Forelimb muscle (tissue), 1 donor: ENCODE measurements at regions not wholly inside any gene's neighbourhood (a gene's known extent, or its start where the extent isn't known, plus 50 kb on each side); places are given as distances from the start of the nearest gene placed in this dataset.
"Not testable (repeated sequence)": the region's sequence is repeated elsewhere in the genome, so short reads cannot be mapped to it uniquely, and the experiment has no call there.

Source experiments
- DNase-seq: peaks from one replicate; pipeline ENCODE4 v3.0.0-alpha.2; 2013; ENCODE audit warnings: low read depth

DNA sequence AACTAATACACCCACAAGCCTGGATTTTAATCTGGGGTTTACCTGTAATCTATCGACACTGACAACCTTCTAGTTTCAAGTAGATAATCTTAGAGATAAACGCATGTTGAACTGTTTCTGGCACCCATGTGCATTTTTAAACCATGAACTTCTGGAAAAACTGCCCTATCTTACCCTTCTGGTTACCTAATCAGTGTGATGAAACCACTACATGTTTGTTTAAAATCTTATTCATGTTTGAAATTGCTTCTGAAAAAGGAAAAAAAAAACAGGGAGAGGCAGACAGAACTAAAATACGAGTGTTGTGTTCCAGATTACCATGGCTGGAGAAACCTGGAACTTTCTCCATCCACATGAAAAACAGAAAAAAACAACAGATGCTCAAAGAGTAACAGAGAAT, 139.3 kb downstream of the MID1IP1 start:
- DNase-seq, result no peak

DNA sequence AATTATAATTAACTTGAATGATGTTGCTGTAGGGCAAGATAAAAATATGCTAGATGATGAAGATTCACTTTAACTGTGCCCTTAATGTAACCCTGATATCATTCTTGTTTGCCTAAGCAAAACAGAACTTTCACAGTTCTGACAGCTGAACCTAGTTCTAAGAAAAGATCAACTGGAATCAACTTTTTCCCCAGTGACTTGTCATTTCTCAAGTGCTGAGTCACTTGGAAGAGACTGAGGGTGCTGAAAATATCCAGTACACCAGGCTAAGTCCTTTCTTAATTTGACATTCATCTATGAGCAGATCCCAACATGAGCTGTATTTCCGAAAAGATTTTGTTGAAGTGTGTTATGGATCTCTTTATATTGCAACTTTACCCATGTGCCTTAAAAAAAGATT, 140.4 kb downstream of the MID1IP1 start:
- DNase-seq, result no peak

DNA sequence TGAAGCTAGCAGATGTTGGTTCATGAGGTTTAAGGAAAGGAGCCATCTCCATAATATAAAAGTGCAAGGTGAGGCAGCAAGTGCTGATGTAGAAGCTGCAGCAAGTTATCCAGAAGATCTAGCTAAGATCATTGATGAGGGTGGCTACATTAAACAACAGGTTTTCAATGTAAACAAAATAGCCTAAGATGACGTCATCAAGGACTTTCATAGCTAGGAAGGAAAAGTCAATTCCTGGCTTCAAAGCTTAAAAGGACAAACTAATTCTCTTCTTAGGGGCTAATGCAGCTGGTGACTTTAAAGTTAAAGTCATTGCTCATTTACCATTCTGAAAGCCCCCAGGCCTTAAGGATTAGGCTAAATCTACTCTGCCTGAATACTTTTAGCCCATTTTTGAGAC, 141.9 kb downstream of the MID1IP1 start:
- DNase-seq, result no peak

DNA sequence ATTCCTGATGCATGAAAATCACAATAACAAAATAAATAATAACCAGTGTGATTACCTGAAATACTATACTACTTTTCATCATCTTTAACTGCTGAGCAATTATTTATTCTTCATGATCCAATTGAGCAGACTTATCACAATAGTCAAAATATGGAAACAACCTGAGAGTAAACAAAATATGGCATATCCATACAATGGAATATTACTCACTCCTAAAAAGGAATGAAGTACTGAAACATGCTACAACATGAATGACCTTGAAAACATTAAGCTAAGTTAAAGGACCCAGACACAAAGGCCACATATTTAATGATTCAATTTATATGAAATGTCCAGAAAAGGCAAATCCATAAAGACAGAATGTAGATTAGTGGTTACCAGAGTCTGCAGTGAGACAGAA, 146.8 kb downstream of the MID1IP1 start:
- no peak for DNase-seq

DNA sequence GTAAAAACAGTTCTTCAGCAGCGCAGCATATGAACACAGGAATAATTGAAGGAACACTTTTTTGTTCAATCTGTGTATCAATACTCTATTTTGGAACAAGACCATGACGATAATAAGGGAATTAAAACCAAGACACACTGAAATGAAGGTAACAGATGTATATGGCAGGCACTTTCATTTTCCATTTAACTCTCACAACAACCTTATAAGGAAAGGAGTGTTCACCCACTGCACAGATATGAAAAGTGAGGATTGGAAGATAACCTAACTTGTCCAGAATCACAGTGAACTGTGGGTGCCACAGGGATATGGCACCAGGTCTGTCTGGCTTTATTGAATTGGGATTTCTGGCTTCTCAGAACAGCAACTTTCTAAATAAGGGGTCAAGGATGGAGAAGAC, 153.3 kb downstream of the MID1IP1 start:
- no peak for DNase-seq

DNA sequence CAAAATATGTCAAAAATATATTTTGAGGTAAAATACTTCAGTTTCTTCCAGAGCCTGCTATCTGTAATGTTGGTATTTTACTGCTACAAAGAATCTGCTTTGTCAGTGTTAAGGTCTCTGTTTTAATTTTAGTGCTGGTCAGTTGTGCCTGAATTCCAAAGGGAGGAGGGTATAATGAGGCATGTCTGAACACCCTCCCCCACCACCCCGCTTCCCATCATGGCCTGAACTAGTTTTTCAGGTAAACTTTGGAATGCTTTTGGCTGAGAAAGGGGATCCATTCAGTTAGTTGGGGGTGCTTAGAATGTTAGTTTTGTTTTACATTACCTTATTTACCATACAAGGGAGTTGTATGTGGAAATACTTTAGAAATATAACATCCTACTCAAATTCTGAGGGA, 158.5 kb downstream of the MID1IP1 start:
- no peak for DNase-seq

DNA sequence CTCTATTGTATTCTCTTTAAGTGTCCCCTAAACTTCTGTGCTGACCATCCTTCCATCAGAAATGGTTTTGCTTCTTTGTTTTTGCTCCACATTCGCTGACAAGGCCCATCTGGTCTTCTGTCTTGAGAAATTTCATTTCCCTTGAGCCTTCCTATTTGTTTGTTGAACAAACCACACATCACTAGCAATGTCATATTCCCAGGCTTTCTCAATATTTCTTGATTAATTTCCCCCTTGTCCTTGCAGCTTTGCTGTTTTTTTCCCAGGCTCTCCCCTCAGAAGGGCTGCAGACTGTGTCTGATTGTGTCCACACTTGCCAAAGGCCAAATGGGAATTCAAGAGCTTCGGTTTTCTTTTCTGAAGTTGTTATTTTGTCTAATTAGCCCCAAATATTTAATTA, 158.9 kb downstream of the MID1IP1 start:
- no peak for DNase-seq

DNA sequence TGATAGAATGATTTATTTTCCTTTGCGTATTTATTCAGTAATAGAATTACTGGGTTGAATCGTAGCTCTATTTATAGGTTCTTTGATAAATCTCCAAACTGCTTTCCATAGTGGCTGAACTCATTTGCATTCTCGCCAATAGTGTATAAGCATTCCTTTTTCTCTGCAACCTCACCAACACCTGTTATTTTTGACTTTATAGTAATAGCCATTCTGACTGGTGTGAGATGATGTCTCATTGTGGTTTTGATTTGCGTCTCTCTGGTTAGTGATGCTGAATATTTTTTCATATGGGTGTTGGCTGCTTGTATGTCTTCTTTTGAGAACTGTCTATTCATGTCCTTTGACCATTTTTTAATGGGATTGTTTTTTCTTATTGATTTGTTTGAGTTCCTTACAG, 160.7 kb downstream of the MID1IP1 start:
- no peak for DNase-seq

DNA sequence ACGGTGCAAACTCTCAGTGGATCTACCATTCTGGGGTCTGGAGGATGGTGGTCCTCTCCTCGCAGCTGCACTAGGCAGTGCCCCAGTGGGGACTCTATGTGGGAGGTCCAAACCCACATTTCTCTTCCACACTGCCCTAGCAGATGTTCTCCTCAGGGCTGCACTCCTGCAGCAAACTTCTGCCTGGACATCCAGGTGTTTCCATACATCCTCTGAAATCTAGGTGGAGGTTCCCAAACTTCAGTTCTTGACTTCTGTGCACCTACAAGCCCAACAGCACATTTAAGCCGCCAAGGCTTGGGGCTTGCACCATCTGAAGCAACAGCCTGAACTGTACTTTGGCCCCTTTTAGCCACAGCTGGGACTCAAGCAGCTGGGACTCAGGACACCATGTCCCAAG, 162.0 kb downstream of the MID1IP1 start:
- DNase-seq, result not testable (repeated sequence)

DNA sequence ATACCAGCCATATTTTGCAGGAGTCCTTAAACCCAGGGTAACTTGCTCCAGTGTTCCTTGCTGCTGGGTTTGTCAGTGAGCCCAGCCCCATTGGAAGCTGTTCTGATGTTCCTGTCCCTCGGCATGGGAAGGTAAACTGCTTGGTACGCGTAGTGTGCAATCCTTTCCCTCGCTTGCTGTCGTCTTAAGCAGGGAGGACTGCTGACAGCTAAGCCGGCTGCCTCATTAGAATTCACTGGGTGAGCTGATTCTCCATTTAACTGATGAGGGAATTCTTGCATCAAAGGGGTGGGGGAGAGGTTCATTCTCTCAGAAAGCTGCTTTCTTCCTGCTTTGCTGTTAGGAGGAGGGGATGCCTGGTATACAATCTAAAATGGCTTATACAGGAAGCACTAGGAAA, 164.6 kb downstream of the MID1IP1 start:
- DNase-seq, result no peak

DNA sequence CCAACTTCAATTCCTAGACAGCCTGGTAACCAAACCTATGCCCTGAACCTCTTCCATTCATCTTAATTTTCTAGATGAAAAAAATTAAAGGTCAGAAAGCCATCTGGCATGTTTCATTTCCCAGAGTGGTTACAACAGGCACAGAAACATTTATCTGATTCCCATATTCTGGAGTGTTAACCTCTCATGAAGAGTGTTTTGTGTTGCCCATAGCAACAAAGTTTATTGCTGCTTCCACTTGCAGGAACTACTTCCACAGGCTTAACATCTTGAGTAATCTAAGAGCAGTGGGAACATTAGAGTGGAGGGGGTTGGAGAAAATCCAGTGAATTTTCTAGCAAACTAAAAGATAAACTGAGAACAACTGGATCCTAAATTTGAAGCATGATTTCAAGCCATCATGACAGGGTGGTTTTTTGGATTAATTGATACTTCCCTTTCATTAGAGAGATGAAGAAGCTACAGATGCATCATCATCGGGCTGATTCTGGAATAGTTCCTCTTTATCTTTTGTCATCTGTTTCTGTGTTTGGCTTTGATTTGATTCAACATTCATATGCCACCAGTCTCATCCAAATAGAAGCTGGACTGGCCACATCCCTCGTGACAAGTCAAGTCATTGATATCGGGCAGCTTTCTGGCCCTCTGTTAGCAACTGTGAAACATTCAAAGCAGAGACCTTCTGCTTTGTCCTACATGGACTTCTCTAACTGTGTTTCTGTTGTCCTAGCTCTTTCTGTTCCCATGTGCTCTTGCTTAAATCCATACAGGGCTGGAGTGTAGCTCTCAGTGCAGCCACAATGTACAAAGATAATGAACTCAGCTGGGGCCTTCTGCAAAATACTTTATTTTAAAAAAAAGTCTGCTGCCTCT, 167.3 kb downstream of the MID1IP1 start:
- DNase-seq, result no peak

DNA sequence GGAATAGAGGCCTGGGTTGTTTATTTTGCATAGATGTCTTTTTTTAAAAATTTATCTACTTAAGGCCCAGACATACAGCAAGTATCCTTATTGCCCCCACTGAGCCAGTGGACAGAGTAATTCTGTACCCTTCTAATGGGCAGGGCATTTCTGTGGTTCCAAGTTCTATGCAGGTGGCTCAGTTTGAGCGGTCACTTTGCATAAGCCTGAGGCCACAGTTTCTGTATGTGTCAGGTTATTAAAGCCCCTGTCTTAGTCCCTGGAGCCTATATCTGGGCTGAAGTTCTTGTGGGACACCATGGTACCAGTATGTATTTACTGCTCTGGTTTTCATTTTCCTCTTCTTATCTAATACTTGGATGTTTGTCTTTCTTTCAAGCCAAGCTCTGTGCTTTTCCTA, 168.8 kb downstream of the MID1IP1 start:
- no peak for DNase-seq

DNA sequence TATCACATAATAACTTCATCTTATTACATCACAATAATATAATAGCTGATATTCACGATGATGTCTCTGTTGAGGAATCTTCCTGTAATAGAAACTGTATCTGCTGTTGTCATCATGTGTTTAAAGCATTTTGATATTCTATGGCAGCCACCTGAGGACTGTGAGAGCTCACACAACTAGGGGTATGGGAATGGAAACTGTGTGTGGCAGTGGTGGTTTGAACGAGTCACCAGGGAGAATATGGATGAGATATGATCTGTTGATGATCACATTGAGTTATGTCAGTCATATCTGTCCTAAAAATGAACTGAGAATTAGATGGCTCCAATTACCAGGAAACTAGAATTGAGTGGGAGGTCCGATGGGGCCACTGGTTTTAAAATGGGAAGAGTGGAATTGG, 169.6 kb downstream of the MID1IP1 start:
- no peak for DNase-seq

DNA sequence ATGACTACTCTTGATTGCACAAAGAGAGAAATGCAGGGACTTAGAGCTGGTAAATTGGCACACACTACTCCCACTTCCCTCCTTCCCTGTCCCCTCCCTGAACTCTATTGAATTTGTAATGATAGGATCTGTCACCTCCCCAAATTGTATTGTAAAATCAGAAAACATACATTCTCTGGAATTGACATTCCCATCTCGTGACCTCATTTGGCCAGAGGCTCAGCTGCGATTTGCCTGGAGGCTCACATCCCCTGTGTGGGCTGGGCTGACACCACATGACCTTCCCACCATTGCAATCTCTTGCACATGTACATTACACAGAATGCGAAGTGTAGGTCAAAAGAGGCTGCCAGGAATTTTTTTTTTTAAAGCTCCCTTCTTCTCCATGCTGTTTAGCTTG, 172.1 kb downstream of the MID1IP1 start:
- no peak for DNase-seq

DNA sequence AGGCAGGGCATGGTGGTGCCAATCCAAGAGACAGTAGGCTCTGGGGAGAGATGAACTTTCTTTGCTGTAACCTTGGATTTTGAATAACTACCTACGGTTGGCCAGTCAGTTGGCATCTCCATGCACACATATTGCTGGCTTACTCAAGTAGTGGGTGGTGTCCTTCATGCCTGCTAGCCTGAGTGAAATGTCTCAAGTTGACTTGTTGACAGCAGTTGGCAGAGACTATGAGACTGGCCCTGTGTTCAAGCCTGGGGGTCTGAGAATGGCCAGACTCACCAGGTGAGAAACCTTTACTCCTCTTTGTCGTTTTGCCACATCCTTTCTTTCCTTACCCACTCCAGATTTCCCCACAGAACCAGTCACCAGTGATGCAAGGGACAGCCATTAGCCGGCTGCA, 173.3 kb downstream of the MID1IP1 start:
- DNase-seq, result no peak

DNA sequence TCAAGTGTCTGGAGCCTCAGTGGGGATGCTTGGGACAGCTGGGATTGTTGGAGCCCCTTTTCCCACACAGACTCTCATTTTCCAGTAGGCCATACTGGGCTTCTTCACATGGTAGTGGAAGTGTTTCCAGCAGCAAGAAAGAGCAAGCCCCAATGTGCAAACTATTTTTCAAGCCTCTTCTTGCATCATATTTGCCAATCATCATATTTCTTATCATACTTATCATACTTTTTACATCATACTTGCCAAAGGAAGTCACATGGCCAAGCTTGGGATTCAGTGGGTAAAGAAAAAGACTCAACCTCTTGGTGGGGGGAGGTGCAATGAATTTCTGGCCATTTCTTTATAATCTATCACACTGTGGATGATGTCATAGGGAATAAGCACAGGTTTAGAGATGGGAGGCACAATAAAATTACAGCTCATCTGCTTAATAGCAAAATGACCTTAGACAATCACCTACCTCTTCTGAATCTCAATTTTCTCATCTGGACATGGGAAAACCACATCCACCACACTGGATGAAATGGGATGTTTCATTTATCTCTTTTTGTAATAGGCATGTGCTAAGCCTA, 174.2 kb downstream of the MID1IP1 start:
- no peak for DNase-seq

DNA sequence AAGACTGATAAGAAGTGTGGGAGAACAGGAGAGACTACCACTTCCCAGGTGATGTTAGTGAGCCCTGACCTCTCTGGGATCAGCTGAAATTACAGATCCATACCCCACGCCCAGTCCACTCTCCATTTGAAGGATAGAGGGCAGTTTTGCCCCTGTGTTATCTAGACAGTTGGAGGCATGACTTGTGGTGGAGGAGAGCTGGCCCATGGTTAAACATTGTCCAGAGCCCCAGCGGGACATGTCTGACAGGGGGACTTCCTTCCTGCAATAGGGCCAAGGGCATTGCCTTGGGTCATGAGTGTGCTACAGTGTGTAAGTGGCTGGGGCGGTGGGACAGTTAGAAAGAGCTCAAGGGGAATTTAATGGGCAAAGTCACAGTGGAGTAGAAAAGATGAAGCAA, 181.1 kb downstream of the MID1IP1 start:
- no peak for DNase-seq

DNA sequence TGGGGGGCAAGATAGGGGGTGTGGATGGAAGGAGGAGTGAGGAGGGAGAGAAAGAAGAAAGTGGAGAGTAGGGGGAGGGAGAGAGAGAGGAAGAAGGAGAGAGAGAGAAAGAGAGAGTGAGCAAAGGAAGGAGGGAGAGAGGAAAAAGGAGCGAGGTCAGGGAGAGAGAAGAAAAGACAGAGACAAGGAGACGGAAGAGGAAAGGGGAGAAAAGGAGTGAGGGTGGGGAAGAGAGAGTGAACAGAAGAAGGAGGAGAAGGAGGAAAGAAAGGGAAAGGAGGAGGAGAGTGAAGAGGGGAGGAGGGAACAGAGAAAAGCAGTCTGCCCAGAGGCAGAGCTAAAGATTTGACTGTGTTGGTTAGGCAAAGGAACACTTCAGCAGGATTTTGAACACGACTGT, 181.6 kb downstream of the MID1IP1 start:
- no peak for DNase-seq

DNA sequence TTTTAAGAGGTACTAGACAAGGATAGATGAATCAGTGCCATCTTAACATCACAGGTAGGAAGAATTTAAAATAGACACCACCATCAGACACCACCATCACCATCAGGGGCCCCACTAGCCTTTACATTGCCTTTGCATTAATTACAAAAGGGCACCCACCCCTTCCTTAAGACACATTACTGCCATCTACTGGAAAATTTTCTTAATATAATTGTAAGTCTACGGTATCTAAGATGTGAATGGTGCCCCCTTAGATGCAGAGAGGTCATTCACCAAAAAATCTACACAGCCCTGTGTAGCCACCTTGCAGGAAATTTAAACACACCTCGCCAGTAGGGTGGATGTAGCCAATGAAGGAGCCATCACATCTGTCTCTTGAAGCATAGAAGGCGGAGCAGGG, 184.1 kb downstream of the MID1IP1 start:
- no peak for DNase-seq

DNA sequence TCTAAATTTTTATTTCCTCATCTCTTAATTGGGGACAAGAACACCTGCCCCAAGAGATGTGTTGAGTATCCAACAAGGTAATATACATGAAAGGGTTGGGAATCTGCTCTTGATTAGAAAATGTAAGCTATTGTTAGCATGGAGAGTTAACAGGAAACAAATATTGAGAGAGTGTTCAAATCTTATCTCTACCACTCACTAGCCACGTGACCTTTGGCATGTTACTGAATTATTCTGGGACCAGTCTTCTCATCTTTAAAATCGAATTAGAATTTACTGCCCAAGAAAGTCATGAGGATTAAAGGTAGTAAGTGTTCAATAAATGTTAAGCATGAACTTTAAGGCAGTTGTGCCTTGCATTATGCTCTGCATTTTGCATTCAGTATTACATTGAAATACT, 184.7 kb downstream of the MID1IP1 start:
- no peak for DNase-seq

DNA sequence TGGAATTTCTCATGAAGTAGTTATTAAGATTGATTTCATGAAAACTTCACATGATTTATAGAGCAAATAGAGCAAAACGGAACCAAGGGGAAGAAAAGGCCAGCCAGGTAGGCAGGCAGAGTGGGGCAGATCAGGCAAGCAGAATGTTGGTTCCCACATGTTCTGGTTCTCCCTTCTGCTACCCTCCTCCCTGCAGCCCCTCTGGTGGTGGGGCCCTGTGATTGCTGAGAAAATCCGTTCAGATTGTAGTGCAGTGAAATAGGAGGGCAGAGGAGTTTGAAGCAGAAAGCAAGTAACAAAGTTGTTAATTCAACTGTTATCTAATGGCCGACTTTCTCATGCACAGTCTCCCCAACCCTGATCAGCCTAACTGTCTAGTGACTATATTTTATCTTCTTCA, 185.3 kb downstream of the MID1IP1 start:
- DNase-seq, result no peak

DNA sequence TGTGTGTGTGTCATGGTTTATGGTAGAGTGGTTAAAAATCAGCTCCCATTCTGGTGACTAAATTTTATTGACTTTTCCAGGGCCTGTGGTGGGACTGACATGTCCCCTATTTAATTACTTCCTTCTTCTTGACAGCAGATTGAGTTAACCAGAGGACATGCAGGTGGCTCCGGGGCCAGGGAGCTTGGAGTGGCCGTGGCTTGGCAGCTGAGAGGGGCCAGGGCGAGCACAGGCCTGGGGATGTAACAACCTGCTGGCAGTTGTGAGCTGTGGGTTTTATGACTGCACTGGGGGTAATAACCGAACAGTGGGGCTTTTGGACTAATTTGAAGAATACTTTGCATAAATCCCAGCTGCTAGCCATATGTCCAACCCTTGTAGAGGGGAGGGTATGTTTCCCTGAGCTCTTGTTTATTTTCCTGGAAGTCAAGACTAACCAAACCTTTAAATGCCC, 186.0 kb downstream of the MID1IP1 start:
- DNase-seq, result no peak

DNA sequence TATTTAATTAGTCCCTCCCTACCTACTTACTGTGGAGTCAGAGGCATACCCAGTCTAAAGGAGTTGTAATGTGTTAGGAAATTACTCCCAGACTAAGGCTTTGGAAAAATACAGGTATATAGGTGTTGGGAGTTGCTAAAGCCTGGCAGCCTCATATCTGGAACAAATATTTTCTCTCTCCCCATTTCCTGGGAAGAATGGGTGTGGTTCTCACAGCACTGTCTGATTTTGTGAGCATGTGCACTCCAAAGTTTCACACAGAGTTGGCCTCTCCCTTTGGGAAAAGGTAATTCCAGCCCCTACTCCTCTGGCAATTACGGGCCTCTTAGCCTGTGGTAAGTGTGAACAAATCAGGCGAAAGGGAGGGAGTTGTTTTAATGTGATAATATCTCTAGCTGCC, 187.0 kb downstream of the MID1IP1 start:
- DNase-seq, result no peak

DNA sequence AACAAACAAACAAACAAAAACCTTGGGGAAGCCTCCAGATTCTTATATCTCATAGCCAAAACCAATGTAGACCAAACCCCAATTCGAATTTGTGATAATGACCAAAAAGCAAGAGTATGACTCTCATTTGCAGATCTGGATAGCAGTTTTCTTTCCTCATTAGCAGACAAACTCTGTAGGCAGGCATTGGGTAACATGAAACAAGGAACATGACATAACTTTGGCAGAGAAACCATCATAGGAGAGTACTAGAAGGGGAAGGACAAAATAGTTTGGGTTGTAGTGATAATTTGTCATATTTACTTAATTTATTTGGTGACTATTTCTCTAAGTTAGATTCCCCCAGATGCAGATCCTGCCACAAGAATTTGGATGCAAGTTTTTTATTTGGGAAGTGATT, 187.8 kb downstream of the MID1IP1 start:
- no peak for DNase-seq
